Smooth muscle cell (in vitro differentiated cells): ENCODE measurements at regions not wholly inside any gene's neighbourhood (a gene's known extent, or its start where the extent isn't known, plus 50 kb on each side); places are given as distances from the start of the nearest gene placed in this dataset.

Source experiments
- DNase-seq: peaks from one replicate; lab custom pipeline; 2025; ENCODE audit not compliant: unreplicated experiment; lab: John Stamatoyannopoulos, UW
- H2AFZ ChIP-seq: fragments of 200-600 bp; sonication (generic); 2 replicates; pipeline ENCODE4 v1.6.0; 2016; ENCODE audit warnings: antibody characterized with exemption, low read depth, mild to moderate bottlenecking
- H3F3A ChIP-seq: fragments of 200-600 bp; sonication (generic); 2 replicates; pipeline ENCODE4 v1.6.0; 2017; ENCODE audit warnings: antibody characterized with exemption, low read depth
- H3K27ac ChIP-seq: fragments of 200-600 bp; sonication (generic); 2 replicates; pipeline ENCODE4 v1.5.1; 2016; ENCODE audit warnings: low read depth, mild to moderate bottlenecking
- H3K27me3 ChIP-seq: fragments of 200-600 bp; sonication (generic); 2 replicates; pipeline ENCODE4 v1.6.1; 2016; ENCODE audit warnings: low read depth, mild to moderate bottlenecking
- H3K36me3 ChIP-seq: fragments of 200-600 bp; sonication (generic); 2 replicates; pipeline ENCODE4 v1.5.1; 2016; ENCODE audit warnings: low read depth
- H3K4me1 ChIP-seq: fragments of 200-600 bp; sonication (generic); 2 replicates; pipeline ENCODE4 v1.5.1; 2016; ENCODE audit warnings: low read depth
- H3K4me2 ChIP-seq: fragments of 200-600 bp; sonication (generic); 2 replicates; pipeline ENCODE4 v1.6.0; 2016; ENCODE audit warnings: mild to moderate bottlenecking
- H3K4me3 ChIP-seq: fragments of 200-600 bp; sonication (generic); 2 replicates; pipeline ENCODE4 v1.5.1; 2016; ENCODE audit warnings: mild to moderate bottlenecking
- H3K79me2 ChIP-seq: fragments of 200-600 bp; sonication (generic); 2 replicates; pipeline ENCODE4 v1.6.0; 2016; ENCODE audit warnings: low read depth, mild to moderate bottlenecking
- H3K9ac ChIP-seq: fragments of 200-600 bp; sonication (generic); 2 replicates; pipeline ENCODE4 v1.6.0; 2016; ENCODE audit warnings: low read depth
- H3K9me3 ChIP-seq: fragments of 200-600 bp; sonication (generic); replicated peaks from 2 replicates; pipeline ENCODE4 v1.5.1; 2016; ENCODE audit warnings: low read depth
- H4K20me1 ChIP-seq: fragments of 200-600 bp; sonication (generic); 2 replicates; pipeline ENCODE4 v1.6.0; 2016; ENCODE audit warnings: low read depth
- CTCF ChIP-seq: fragments of 200-600 bp; sonication (generic); IDR thresholded peaks from 2 replicates; pipeline ENCODE4 v1.5.1; 2017; ENCODE audit warnings: borderline replicate concordance, mild to moderate bottlenecking, antibody characterized with exemption; ENCODE audit not compliant: insufficient read depth, poor library complexity, severe bottlenecking
- WGBS: methylation state at CpG from one replicate; pipeline ENCODE4 v1.1.7; 2016; ENCODE audit warnings: low lambda C conversion rate; 5-methylcytosine and 5-hydroxymethylcytosine counted together

DNA sequence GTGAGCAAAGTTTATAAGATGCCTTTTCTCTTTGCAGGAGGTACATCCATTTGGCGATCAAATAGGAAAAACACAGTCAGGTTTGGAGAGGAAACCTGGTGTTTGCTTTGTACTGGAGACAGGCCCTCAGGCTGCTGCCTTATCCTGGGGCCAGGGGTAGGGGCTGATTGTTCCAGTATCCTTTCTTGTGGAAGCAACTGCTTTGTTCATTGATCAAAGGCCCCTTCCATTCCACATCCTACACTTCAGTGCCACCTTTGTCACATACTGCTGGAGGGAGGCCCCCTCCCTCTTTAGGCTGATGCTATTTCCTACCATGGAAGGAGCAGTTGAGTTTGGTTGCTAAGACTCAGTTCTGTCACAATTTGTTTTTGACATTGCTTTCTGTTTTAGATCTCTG lies 778.1 kb downstream of the TLR4 start:
- no peak for TF ChIP-seq CTCF
- no peak overlapping the region for H2AFZ ChIP-seq
- no peaks in the 10 kb centered on the region for H3F3A ChIP-seq
- DNase-seq, result no peak
- no peaks in the 10 kb centered on the region for H4K20me1 ChIP-seq
- H3K36me3 ChIP-seq, result no peaks in the 10 kb centered on the region
- H3K27ac ChIP-seq, result no peak overlapping the region
- no peak overlapping the region for H3K4me2 ChIP-seq
- no peaks in the 10 kb centered on the region for H3K79me2 ChIP-seq
- no peaks in the 10 kb centered on the region for H3K4me1 ChIP-seq
- H3K9me3 ChIP-seq, result no peaks in the 10 kb centered on the region
- H3K4me3 ChIP-seq, result no peak overlapping the region
- no peaks in the 10 kb centered on the region for H3K27me3 ChIP-seq
- no peak overlapping the region for H3K9ac ChIP-seq
- 100% methylated on average over 1 of the region's 1 CpG for WGBS

DNA sequence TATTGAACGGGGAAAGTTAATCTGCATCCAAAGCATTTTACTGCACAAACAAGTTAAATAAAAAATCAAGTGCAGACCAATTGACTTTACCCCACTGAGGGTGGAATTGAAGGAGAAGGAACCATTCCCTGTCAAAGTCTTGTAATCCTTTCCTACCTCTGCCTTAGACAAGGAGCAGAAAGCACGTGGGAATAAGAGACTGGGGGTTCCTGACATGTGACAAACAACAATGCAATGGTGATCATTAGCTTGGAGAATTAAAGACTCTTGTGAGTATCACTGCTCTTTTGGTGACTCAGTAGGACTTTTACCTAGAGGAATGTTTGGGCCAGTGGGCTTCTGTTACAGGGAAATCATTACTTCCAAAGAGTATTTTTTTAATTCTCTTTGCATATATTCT lies 779.5 kb downstream of the TLR4 start:
- H3K4me2 ChIP-seq, result no peak overlapping the region
- 77% methylated on average over 2 of the region's 2 CpGs for WGBS
- H3K9ac ChIP-seq, result no peak overlapping the region
- no peaks in the 10 kb centered on the region for H4K20me1 ChIP-seq
- H3F3A ChIP-seq, result no peaks in the 10 kb centered on the region
- no peaks in the 10 kb centered on the region for H3K9me3 ChIP-seq
- no peak overlapping the region for H2AFZ ChIP-seq
- H3K4me1 ChIP-seq, result no peaks in the 10 kb centered on the region
- H3K27ac ChIP-seq, result no peak overlapping the region
- H3K27me3 ChIP-seq, result no peaks in the 10 kb centered on the region
- no peak for TF ChIP-seq CTCF
- H3K79me2 ChIP-seq, result no peaks in the 10 kb centered on the region
- H3K4me3 ChIP-seq, result no peak overlapping the region
- no peak for DNase-seq
- H3K36me3 ChIP-seq, result no peaks in the 10 kb centered on the region

DNA sequence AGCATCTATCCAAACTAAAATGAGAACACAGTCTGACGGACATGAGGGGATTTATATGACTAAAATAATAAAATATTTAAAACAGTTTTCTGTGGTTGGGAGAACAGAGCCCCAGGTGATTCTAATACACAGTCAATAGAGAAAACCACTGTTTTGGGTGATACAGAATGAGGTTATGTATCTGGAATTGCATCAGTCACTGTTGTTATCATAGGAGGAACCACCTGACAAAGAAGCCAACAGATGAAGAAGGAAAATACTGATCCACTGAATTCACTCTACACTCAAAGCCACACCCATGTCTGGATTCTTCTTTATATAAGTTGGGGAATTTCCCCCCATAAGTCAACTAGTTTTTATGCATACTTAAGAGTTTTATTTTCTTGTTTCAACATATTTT lies 799.0 kb downstream of the TLR4 start:
- no peak overlapping the region for H3K4me3 ChIP-seq
- no peak for TF ChIP-seq CTCF
- WGBS, result 76% methylated on average over 1 of the region's 1 CpG
- H3K27me3 ChIP-seq, result no peaks in the 10 kb centered on the region
- H3F3A ChIP-seq, result no peaks in the 10 kb centered on the region
- H3K36me3 ChIP-seq, result no peaks in the 10 kb centered on the region
- no peak overlapping the region for H3K4me2 ChIP-seq
- H2AFZ ChIP-seq, result no peak overlapping the region
- H3K27ac ChIP-seq, result no peak overlapping the region
- no peak for DNase-seq
- no peaks in the 10 kb centered on the region for H3K4me1 ChIP-seq
- H3K9me3 ChIP-seq, result no peaks in the 10 kb centered on the region
- H3K79me2 ChIP-seq, result no peaks in the 10 kb centered on the region
- H4K20me1 ChIP-seq, result no peaks in the 10 kb centered on the region
- no peak overlapping the region for H3K9ac ChIP-seq

DNA sequence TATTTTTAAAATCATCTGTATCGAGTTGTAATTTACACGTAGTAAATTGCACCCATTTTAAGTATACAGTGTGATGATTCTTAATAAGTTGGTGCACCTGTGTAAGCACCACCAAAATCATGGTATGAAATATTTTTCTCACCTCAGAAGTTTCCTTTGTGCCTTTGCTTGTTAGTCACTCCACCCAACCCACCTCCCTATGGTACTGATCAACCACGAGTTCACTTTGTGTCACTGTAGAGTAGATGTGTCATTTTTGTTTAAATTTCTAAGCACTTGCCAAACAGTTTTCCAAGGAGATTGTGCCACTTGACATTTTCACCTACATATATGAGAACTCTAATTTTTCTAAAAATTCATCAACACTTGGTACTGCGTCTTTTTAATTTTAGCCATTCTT lies 806.5 kb downstream of the TLR4 start:
- WGBS, result 93% methylated on average over 4 of the region's 4 CpGs
- no peak overlapping the region for H2AFZ ChIP-seq
- no peak overlapping the region for H3K9ac ChIP-seq
- H3K4me1 ChIP-seq, result no peaks in the 10 kb centered on the region
- TF ChIP-seq CTCF, result no peak
- no peaks in the 10 kb centered on the region for H3K79me2 ChIP-seq
- H3K27ac ChIP-seq, result no peak overlapping the region
- no peaks in the 10 kb centered on the region for H3K36me3 ChIP-seq
- peaks cover 2% of the 10 kb centered on the region for H3K27me3 ChIP-seq
- no peak overlapping the region for H3K4me2 ChIP-seq
- no peak for DNase-seq
- H3K4me3 ChIP-seq, result no peak overlapping the region
- H3K9me3 ChIP-seq, result no peaks in the 10 kb centered on the region
- no peaks in the 10 kb centered on the region for H3F3A ChIP-seq
- no peaks in the 10 kb centered on the region for H4K20me1 ChIP-seq
